SU-DHL-6 (cell line): ENCODE measurements at regions not wholly inside any gene's neighbourhood (a gene's known extent, or its start where the extent isn't known, plus 50 kb on each side); places are given as distances from the start of the nearest gene placed in this dataset.
"Not testable (repeated sequence)": the region's sequence is repeated elsewhere in the genome, so short reads cannot be mapped to it uniquely, and the experiment has no call there.

Source experiments
- CTCF ChIP-seq: fragments of 200-600 bp; sonication (generic); IDR thresholded peaks from one replicate; pipeline ENCODE4 v1.5.1; 2017; ENCODE audit warnings: antibody characterized with exemption, mild to moderate bottlenecking, low read length, moderate library complexity; ENCODE audit not compliant: insufficient read depth, poor library complexity, severe bottlenecking
- EZH2phosphoT487 ChIP-seq: fragments of 200-600 bp; sonication (generic), shearing (Covaris generic); conservative IDR thresholded peaks from 2 replicates; pipeline ENCODE4 v1.6.1; 2018; ENCODE audit warnings: mild to moderate bottlenecking, antibody characterized with exemption, low read length, moderate library complexity, mixed read lengths

- TF ChIP-seq CTCF, EZH2phosphoT487: not testable (repeated sequence)
These were observed 333.8 kb upstream of the CHRNA7 start for GRCh38 chr15:31696509-31696908.
